Neural cell (in vitro differentiated cells): ENCODE measurements at regions not wholly inside any gene's neighbourhood (a gene's known extent, or its start where the extent isn't known, plus 50 kb on each side); places are given as distances from the start of the nearest gene placed in this dataset.

Source experiments
- H2AFZ ChIP-seq: fragments of 200-600, 300-800 bp; sonication (generic), shearing (Covaris generic); 2 replicates; pipeline ENCODE4 v1.6.0; 2014; ENCODE audit warnings: low read depth, mild to moderate bottlenecking, antibody characterized with exemption, low read length, moderate library complexity
- H3F3A ChIP-seq: fragments of 200-600 bp; shearing (Covaris generic); 2 replicates; pipeline ENCODE4 v1.6.1; 2016; ENCODE audit warnings: mild to moderate bottlenecking, moderate library complexity, mixed read lengths, antibody characterized with exemption, low read length; ENCODE audit not compliant: insufficient read depth, poor library complexity, severe bottlenecking
- H3K27ac ChIP-seq: fragments of 200-600, 300-800 bp; sonication (generic), shearing (Covaris generic); 2 replicates; pipeline ENCODE4 v1.5.1; 2014; ENCODE audit warnings: mild to moderate bottlenecking, low read length, moderate library complexity
- H3K27me3 ChIP-seq: fragments of 300-800, 200-600 bp; sonication (generic), shearing (Covaris generic); 2 replicates; pipeline ENCODE4 v1.6.0; 2014; ENCODE audit warnings: mild to moderate bottlenecking, low read depth, low read length, moderate library complexity; ENCODE audit not compliant: insufficient read depth
- H3K36me3 ChIP-seq: fragments of 300-800, 200-600 bp; sonication (generic), shearing (Covaris generic); 2 replicates; pipeline ENCODE4 v1.5.1; 2014; ENCODE audit warnings: mild to moderate bottlenecking, antibody characterized with exemption, low read length, moderate library complexity; ENCODE audit not compliant: insufficient read depth
- H3K4me2 ChIP-seq: fragments of 300-800, 200-600 bp; sonication (generic), shearing (Covaris generic); 2 replicates; pipeline ENCODE4 v1.6.0; 2014; ENCODE audit warnings: mild to moderate bottlenecking, low read length
- H3K4me3 ChIP-seq: fragments of 300-800, 200-600 bp; sonication (generic), shearing (Covaris generic); 2 replicates; pipeline ENCODE4 v1.5.1; 2014; ENCODE audit warnings: mild to moderate bottlenecking, low read length, moderate library complexity
- H3K79me2 ChIP-seq: fragments of 200-600 bp; shearing (Covaris generic); replicated peaks from 2 replicates; pipeline ENCODE4 v1.6.0; 2014; ENCODE audit warnings: mild to moderate bottlenecking, low read length, moderate library complexity; ENCODE audit not compliant: insufficient read depth
- H3K9ac ChIP-seq: fragments of 300-800, 200-600 bp; sonication (generic), shearing (Covaris generic); 2 replicates; pipeline ENCODE4 v1.6.1; 2016; ENCODE audit warnings: mild to moderate bottlenecking, low read length, mixed read lengths
- H3K9me2 ChIP-seq: fragments of 200-600 bp; shearing (Covaris generic); 2 replicates; pipeline ENCODE4 v1.6.1; 2016; ENCODE audit warnings: mild to moderate bottlenecking, low read length, mixed read lengths; ENCODE audit not compliant: insufficient read depth
- H3K9me3 ChIP-seq: fragments of 200-600, 300-800 bp; sonication (generic), shearing (Covaris generic); 2 replicates; pipeline ENCODE4 v1.6.1; 2016; ENCODE audit warnings: mild to moderate bottlenecking, mixed run types, low read length, moderate library complexity, mixed read lengths
- H4K20me1 ChIP-seq: fragments of 200-600 bp; shearing (Covaris generic); 2 replicates; pipeline ENCODE4 v1.6.1; 2016; ENCODE audit warnings: mild to moderate bottlenecking, mixed run types; ENCODE audit not compliant: insufficient read depth
- EP300 ChIP-seq: fragments of 450-650 bp; conservative IDR thresholded peaks from 2 replicates; pipeline ENCODE4 v1.6.1; 2014; ENCODE audit warnings: antibody characterized with exemption, mild to moderate bottlenecking, moderate library complexity; ENCODE audit not compliant: poor library complexity, severe bottlenecking
- EZH2 ChIP-seq: fragments of 200-600, 300-800 bp; shearing (Covaris generic), sonication (generic); IDR thresholded peaks from 2 replicates; pipeline ENCODE4 v1.6.1; 2014; ENCODE audit warnings: antibody characterized with exemption, low read length, borderline replicate concordance, mild to moderate bottlenecking; ENCODE audit not compliant: insufficient read depth, poor library complexity, severe bottlenecking
- MXI1 ChIP-seq: fragments of 450-650 bp; conservative IDR thresholded peaks from 2 replicates; pipeline ENCODE4 v1.6.1; 2014; ENCODE audit warnings: antibody characterized with exemption, mild to moderate bottlenecking; ENCODE audit not compliant: poor library complexity, severe bottlenecking
- POLR2AphosphoS5 ChIP-seq: IDR thresholded peaks from 2 replicates; pipeline ENCODE4 v1.6.1; 2012
- RAD21 ChIP-seq: fragments of 450-650 bp; conservative IDR thresholded peaks from 2 replicates; pipeline ENCODE4 v1.6.1; 2014; ENCODE audit warnings: antibody characterized with exemption, mild to moderate bottlenecking, moderate library complexity
- SMC3 ChIP-seq: fragments of 450-650 bp; conservative IDR thresholded peaks from 2 replicates; pipeline ENCODE4 v1.6.1; 2014; ENCODE audit warnings: antibody characterized with exemption, mild to moderate bottlenecking, moderate library complexity; ENCODE audit not compliant: poor library complexity
- TAF1 ChIP-seq: IDR thresholded peaks from 2 replicates; pipeline ENCODE4 v1.6.1; 2012; ENCODE audit warnings: low read depth
- TF ChIP-seq, protein P1 (sequence below): IDR thresholded peaks from 2 replicates; pipeline ENCODE4 v1.6.1; 2012; ENCODE audit warnings: borderline replicate concordance
- TF ChIP-seq, protein P2 (sequence below): fragments of 450-650 bp; IDR thresholded peaks from 2 replicates; pipeline ENCODE4 v1.5.1; 2014; ENCODE audit warnings: antibody characterized with exemption, mild to moderate bottlenecking, moderate library complexity; ENCODE audit not compliant: poor library complexity, severe bottlenecking

DNA sequence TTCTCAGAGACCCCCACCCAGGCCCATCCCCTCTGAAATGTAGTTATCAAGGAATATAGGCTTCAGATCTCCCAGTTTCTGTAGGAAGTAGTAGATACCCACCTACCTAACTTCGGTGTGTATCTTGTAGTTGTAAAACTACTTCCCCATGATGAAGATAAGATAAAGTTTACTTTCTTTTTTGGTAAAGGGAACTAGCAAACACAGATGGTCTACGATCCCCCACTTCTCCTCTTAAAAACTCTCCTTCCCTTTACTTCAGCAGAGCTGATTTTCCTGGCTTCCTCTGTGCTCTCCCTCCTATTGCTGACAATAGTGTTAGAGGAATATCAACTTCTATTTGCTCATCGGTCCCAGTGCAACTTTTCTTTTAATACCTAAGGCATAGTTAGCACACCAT lies 395.2 kb downstream of the RPL10L start:
- H3F3A ChIP-seq = no peaks in the 10 kb centered on the region
- no peaks in the 10 kb centered on the region for H3K27me3 ChIP-seq
- no peaks in the 10 kb centered on the region for H4K20me1 ChIP-seq
- H3K79me2 ChIP-seq = no peaks in the 10 kb centered on the region
- no peak overlapping the region for H3K4me2 ChIP-seq
- no peak overlapping the region for H2AFZ ChIP-seq
- H3K36me3 ChIP-seq = no peaks in the 10 kb centered on the region
- TF ChIP-seq SMC3 (no peak), TAF1 (no peak), EP300 (no peak), RAD21 (no peak), EZH2 (no peak), MXI1 (no peak), POLR2AphosphoS5 (no peak)
- TF ChIP-seq, protein P1, sequence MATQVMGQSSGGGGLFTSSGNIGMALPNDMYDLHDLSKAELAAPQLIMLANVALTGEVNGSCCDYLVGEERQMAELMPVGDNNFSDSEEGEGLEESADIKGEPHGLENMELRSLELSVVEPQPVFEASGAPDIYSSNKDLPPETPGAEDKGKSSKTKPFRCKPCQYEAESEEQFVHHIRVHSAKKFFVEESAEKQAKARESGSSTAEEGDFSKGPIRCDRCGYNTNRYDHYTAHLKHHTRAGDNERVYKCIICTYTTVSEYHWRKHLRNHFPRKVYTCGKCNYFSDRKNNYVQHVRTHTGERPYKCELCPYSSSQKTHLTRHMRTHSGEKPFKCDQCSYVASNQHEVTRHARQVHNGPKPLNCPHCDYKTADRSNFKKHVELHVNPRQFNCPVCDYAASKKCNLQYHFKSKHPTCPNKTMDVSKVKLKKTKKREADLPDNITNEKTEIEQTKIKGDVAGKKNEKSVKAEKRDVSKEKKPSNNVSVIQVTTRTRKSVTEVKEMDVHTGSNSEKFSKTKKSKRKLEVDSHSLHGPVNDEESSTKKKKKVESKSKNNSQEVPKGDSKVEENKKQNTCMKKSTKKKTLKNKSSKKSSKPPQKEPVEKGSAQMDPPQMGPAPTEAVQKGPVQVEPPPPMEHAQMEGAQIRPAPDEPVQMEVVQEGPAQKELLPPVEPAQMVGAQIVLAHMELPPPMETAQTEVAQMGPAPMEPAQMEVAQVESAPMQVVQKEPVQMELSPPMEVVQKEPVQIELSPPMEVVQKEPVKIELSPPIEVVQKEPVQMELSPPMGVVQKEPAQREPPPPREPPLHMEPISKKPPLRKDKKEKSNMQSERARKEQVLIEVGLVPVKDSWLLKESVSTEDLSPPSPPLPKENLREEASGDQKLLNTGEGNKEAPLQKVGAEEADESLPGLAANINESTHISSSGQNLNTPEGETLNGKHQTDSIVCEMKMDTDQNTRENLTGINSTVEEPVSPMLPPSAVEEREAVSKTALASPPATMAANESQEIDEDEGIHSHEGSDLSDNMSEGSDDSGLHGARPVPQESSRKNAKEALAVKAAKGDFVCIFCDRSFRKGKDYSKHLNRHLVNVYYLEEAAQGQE = no peak
- TF ChIP-seq, protein P2, sequence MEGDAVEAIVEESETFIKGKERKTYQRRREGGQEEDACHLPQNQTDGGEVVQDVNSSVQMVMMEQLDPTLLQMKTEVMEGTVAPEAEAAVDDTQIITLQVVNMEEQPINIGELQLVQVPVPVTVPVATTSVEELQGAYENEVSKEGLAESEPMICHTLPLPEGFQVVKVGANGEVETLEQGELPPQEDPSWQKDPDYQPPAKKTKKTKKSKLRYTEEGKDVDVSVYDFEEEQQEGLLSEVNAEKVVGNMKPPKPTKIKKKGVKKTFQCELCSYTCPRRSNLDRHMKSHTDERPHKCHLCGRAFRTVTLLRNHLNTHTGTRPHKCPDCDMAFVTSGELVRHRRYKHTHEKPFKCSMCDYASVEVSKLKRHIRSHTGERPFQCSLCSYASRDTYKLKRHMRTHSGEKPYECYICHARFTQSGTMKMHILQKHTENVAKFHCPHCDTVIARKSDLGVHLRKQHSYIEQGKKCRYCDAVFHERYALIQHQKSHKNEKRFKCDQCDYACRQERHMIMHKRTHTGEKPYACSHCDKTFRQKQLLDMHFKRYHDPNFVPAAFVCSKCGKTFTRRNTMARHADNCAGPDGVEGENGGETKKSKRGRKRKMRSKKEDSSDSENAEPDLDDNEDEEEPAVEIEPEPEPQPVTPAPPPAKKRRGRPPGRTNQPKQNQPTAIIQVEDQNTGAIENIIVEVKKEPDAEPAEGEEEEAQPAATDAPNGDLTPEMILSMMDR = no peak
- no peaks in the 10 kb centered on the region for H3K9me3 ChIP-seq
- no peak overlapping the region for H3K9ac ChIP-seq
- no peaks in the 10 kb centered on the region for H3K9me2 ChIP-seq
- no peak overlapping the region for H3K4me3 ChIP-seq
- H3K27ac ChIP-seq = no peak overlapping the region

DNA sequence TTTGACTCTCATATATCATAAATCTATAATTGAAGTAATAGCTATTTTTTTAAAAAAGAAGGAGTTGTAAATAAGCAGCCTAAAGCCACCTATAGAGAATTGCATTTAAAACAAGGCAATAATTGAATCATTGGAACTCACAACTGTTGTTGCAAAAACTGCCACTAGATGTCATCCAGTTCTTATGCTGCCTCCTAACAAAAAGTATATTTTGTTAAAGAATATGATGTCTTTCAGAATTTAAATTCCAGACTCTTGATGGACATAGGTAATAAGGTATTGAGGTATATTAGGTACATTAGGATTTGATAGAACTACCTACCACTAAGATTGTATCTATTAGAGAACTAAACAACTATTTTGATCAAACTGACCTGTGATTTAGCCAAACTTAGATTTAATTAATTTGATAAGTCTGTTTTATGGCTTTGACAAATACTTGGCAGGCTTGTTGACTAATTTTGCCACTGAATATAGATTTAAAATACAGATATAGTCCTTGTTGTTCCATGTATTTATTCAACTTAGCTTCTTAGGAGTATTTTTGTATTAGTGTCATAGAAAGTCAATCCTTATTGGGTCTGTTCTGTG lies 401.4 kb downstream of the RPL10L start:
- no peak overlapping the region for H3K4me2 ChIP-seq
- H3K4me3 ChIP-seq = no peak overlapping the region
- TF ChIP-seq, protein P2 = peak; percentile 84
- TF ChIP-seq RAD21 (peak; percentile 86), SMC3 (peak; percentile 84), EP300 (no peak)

More for the DNA sequence above, 401.4 kb downstream of the RPL10L start:
- H3K9ac ChIP-seq = no peak overlapping the region
- no peaks in the 10 kb centered on the region for H3K27me3 ChIP-seq
- no peak overlapping the region for H2AFZ ChIP-seq
- no peaks in the 10 kb centered on the region for H4K20me1 ChIP-seq
- H3K36me3 ChIP-seq = no peaks in the 10 kb centered on the region
- no peaks in the 10 kb centered on the region for H3F3A ChIP-seq
- H3K27ac ChIP-seq = no peak overlapping the region
- no peaks in the 10 kb centered on the region for H3K9me3 ChIP-seq
- no peaks in the 10 kb centered on the region for H3K9me2 ChIP-seq
- H3K79me2 ChIP-seq = no peaks in the 10 kb centered on the region
